WTC11 (cell line): ENCODE measurements at regions not wholly inside any gene's neighbourhood (a gene's known extent, or its start where the extent isn't known, plus 50 kb on each side); places are given as distances from the start of the nearest gene placed in this dataset.

Experiments used
- ATAC-seq: fragments of 200-7000 bp; cut with Tn5 transposase; 2 replicates; pipeline ENCODE4 v1.10.0; 2021; ENCODE audit warnings: mild to moderate bottlenecking, moderate library complexity
- CTCF ChIA-PET: fragments of 300-600 bp; sonication (Branson Sonifier 250); formaldehyde crosslinking; loops from one replicate; lab custom pipeline; 2021; ENCODE audit warnings: antibody characterized with exemption; lab: Charles Lee
- POLR2A ChIA-PET: fragments of 350-600 bp; sonication (Branson Sonifier 250); formaldehyde crosslinking; loops from one replicate; lab custom pipeline; 2021; ENCODE audit warnings: antibody characterized with exemption; lab: Charles Lee
- DNase-seq: peaks from one replicate; pipeline ENCODE4 v3.0.0; 2021; ENCODE audit warnings: low spot score
- H3K27ac Mint-ChIP-seq: 2 replicates; pipeline ENCODE4 v1.8.0; 2021; ENCODE audit warnings: mixed read lengths
- H3K27me3 Mint-ChIP-seq: 2 replicates; pipeline ENCODE4 v1.8.0; 2021; ENCODE audit warnings: low read depth, mild to moderate bottlenecking, moderate library complexity, mixed read lengths
- H3K36me3 Mint-ChIP-seq: 2 replicates; pipeline ENCODE4 v1.8.0; 2021; ENCODE audit warnings: mixed read lengths
- H3K4me1 Mint-ChIP-seq: 2 replicates; pipeline ENCODE4 v1.8.0; 2022; ENCODE audit warnings: mixed read lengths
- H3K4me3 Mint-ChIP-seq: 2 replicates; pipeline ENCODE4 v1.8.0; 2021; ENCODE audit warnings: mild to moderate bottlenecking, moderate library complexity, mixed read lengths
- H3K9me3 Mint-ChIP-seq: 2 replicates; pipeline ENCODE4 v1.8.0; 2021; ENCODE audit warnings: mixed read lengths
- AFF4 ChIP-seq: sonication (generic); formaldehyde crosslinking; IDR thresholded peaks from 2 replicates; pipeline ENCODE4 v1.8.1; 2023; ENCODE audit warnings: mild to moderate bottlenecking, missing genetic modification reagents, borderline replicate concordance
- CREM ChIP-seq: sonication (generic); formaldehyde crosslinking; IDR thresholded peaks from 2 replicates; pipeline ENCODE4 v1.8.1; 2022; ENCODE audit warnings: mild to moderate bottlenecking, missing genetic modification reagents, moderate library complexity
- E2F1 ChIP-seq: sonication (generic); formaldehyde crosslinking; IDR thresholded peaks from 2 replicates; pipeline ENCODE4 v1.8.0; 2022; ENCODE audit warnings: mild to moderate bottlenecking, missing genetic modification reagents
- ETV6 ChIP-seq: sonication (generic); formaldehyde crosslinking; IDR thresholded peaks from 2 replicates; pipeline ENCODE4 v1.8.1; 2022; ENCODE audit warnings: mild to moderate bottlenecking, missing genetic modification reagents
- KAT7 ChIP-seq: sonication (generic); formaldehyde crosslinking; IDR thresholded peaks from 2 replicates; pipeline ENCODE4 v1.8.1; 2023; ENCODE audit warnings: missing genetic modification reagents, mild to moderate bottlenecking, borderline replicate concordance
- NFATC4 ChIP-seq: fragments of 250-450 bp; sonication (Bioruptor Pico); IDR thresholded peaks from 2 replicates; pipeline ENCODE4 v1.9.0; 2021; ENCODE audit warnings: mild to moderate bottlenecking
- NFYB ChIP-seq: sonication (generic); formaldehyde crosslinking; conservative IDR thresholded peaks from 2 replicates; pipeline ENCODE4 v1.8.0; 2022; ENCODE audit warnings: low read depth, missing genetic modification reagents
- NR2C2 ChIP-seq: sonication (generic); formaldehyde crosslinking; IDR thresholded peaks from 2 replicates; pipeline ENCODE4 v1.8.0; 2022; ENCODE audit warnings: mild to moderate bottlenecking, missing genetic modification reagents
- SOX15 ChIP-seq: fragments of 250-450 bp; sonication (Bioruptor Pico); IDR thresholded peaks from 2 replicates; pipeline ENCODE4 v1.9.0; 2021; ENCODE audit warnings: mild to moderate bottlenecking
- TP53 ChIP-seq: sonication (generic); formaldehyde crosslinking; IDR thresholded peaks from 2 replicates; pipeline ENCODE4 v1.8.1; 2023; ENCODE audit warnings: mild to moderate bottlenecking, missing genetic modification reagents
- ZBTB43 ChIP-seq: sonication (generic); formaldehyde crosslinking; IDR thresholded peaks from 2 replicates; pipeline ENCODE4 v1.8.1; 2023; ENCODE audit warnings: mild to moderate bottlenecking, missing genetic modification reagents
- ZNF263 ChIP-seq: sonication (generic); formaldehyde crosslinking; IDR thresholded peaks from 2 replicates; pipeline ENCODE4 v1.8.1; 2022; ENCODE audit warnings: low read depth, mild to moderate bottlenecking, moderate library complexity, missing genetic modification reagents
- TF ChIP-seq, protein P1 (sequence below): fragments of 200-600 bp; IDR thresholded peaks from 2 replicates; pipeline ENCODE4 v1.8.0; 2022; ENCODE audit warnings: antibody characterized with exemption
- TF ChIP-seq, protein P2 (sequence below): sonication (generic); formaldehyde crosslinking; IDR thresholded peaks from 2 replicates; pipeline ENCODE4 v1.8.0; 2022; ENCODE audit warnings: mild to moderate bottlenecking, missing genetic modification reagents
- TF ChIP-seq, protein P3 (sequence below): sonication (generic); formaldehyde crosslinking; IDR thresholded peaks from 2 replicates; pipeline ENCODE4 v1.8.1; 2022; ENCODE audit warnings: mild to moderate bottlenecking, missing genetic modification reagents, moderate library complexity, borderline replicate concordance

- Mint-ChIP-seq H3K4me1 (peaks cover 9% of the 10 kb centered on the region), H3K27me3 (no peaks in the 10 kb centered on the region), H3K27ac (no peak overlapping the region), H3K9me3 (0 out of 2 replicates have a peak, but pooled peaks cover 3% of the 10 kb centered on the region), H3K4me3 (no peak overlapping the region), H3K36me3 (no peaks in the 10 kb centered on the region)
- CTCF ChIA-PET, result no interaction called here
- DNase-seq (no peak), ATAC-seq (no peak)
- POLR2A ChIA-PET, result no interaction called here
- TF ChIP-seq, protein P1, sequence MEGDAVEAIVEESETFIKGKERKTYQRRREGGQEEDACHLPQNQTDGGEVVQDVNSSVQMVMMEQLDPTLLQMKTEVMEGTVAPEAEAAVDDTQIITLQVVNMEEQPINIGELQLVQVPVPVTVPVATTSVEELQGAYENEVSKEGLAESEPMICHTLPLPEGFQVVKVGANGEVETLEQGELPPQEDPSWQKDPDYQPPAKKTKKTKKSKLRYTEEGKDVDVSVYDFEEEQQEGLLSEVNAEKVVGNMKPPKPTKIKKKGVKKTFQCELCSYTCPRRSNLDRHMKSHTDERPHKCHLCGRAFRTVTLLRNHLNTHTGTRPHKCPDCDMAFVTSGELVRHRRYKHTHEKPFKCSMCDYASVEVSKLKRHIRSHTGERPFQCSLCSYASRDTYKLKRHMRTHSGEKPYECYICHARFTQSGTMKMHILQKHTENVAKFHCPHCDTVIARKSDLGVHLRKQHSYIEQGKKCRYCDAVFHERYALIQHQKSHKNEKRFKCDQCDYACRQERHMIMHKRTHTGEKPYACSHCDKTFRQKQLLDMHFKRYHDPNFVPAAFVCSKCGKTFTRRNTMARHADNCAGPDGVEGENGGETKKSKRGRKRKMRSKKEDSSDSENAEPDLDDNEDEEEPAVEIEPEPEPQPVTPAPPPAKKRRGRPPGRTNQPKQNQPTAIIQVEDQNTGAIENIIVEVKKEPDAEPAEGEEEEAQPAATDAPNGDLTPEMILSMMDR, result no peak
- TF ChIP-seq ZNF263 (no peak), CREM (no peak)
Measured at GRCh38 chr4:31392923-31393322, 672.8 kb downstream of the PCDH7 start.

DNA sequence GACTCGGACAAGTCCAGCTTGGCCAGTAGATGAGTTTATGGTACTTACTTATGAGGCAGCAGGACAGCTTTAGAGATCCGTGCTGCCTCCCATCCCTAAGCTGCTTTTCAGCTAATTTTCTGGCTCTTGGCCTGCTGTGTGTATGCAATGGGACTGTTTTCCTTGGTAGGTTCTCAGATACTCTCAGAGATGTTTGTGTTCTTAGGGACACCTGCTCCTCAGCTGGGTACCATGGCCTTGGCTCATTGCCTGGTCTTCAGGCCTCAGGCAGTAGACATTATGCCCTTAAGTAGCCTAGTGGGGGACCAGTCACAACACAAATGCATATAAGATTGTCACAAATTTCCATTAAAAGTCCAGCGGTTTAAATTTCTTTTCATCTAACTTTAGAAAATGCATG is 688.0 kb downstream of the PCDH7 start:
- Mint-ChIP-seq H3K4me1 (no peaks in the 10 kb centered on the region), H3K36me3 (no peaks in the 10 kb centered on the region), H3K4me3 (no peak overlapping the region), H3K9me3 (no peaks in the 10 kb centered on the region), H3K27ac (no peak overlapping the region), H3K27me3 (no peaks in the 10 kb centered on the region)
- POLR2A ChIA-PET, result no interaction called here
- TF ChIP-seq ZBTB43 (CRISPR knock-in tag), result no peak
- TF ChIP-seq E2F1 (CRISPR knock-in tag), result no peak
- no peak for TF ChIP-seq NFATC4
- TF ChIP-seq KAT7 (CRISPR knock-in tag), result no peak
- TF ChIP-seq AFF4, result no peak
- TF ChIP-seq NFYB, result no peak
- no peak for TF ChIP-seq NR2C2 (CRISPR knock-in tag)
- TF ChIP-seq, protein P2, sequence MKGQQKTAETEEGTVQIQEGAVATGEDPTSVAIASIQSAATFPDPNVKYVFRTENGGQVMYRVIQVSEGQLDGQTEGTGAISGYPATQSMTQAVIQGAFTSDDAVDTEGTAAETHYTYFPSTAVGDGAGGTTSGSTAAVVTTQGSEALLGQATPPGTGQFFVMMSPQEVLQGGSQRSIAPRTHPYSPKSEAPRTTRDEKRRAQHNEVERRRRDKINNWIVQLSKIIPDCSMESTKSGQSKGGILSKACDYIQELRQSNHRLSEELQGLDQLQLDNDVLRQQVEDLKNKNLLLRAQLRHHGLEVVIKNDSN (CRISPR knock-in tag), result no peak
- no peak for TF ChIP-seq TP53
- TF ChIP-seq, protein P3, sequence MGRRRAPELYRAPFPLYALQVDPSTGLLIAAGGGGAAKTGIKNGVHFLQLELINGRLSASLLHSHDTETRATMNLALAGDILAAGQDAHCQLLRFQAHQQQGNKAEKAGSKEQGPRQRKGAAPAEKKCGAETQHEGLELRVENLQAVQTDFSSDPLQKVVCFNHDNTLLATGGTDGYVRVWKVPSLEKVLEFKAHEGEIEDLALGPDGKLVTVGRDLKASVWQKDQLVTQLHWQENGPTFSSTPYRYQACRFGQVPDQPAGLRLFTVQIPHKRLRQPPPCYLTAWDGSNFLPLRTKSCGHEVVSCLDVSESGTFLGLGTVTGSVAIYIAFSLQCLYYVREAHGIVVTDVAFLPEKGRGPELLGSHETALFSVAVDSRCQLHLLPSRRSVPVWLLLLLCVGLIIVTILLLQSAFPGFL (CRISPR knock-in tag), result no peak
- no peak for TF ChIP-seq ETV6 (CRISPR knock-in tag)
- TF ChIP-seq SOX15 (CRISPR knock-in tag), result no peak
- no peak for DNase-seq
- CTCF ChIA-PET, result no interaction called here
- ATAC-seq, result no peak
